HUES6 (cell line): ENCODE measurements at regions not wholly inside any gene's neighbourhood (a gene's known extent, or its start where the extent isn't known, plus 50 kb on each side); places are given as distances from the start of the nearest gene placed in this dataset.
A peak's percentile ranks its signal among the peaks of the same experiment; 100 is the strongest.

Source experiments
- H3K27ac ChIP-seq: 2 replicates; pipeline ENCODE4 v1.7.0; 2013; ENCODE audit warnings: low read depth, mild to moderate bottlenecking, low read length, inconsistent platforms
- H3K27me3 ChIP-seq: 2 replicates; pipeline ENCODE4 v1.6.1; 2013; ENCODE audit warnings: low read length; ENCODE audit not compliant: control insufficient read depth, insufficient read depth
- H3K36me3 ChIP-seq: 2 replicates; pipeline ENCODE4 v1.6.1; 2013; ENCODE audit warnings: low read length; ENCODE audit not compliant: control insufficient read depth, insufficient read depth
- H3K4me1 ChIP-seq: 2 replicates; pipeline ENCODE4 v1.6.1; 2013; ENCODE audit warnings: low read length; ENCODE audit not compliant: control insufficient read depth, insufficient read depth
- H3K4me3 ChIP-seq: 2 replicates; pipeline ENCODE4 v1.5.1; 2013; ENCODE audit warnings: low read depth, low read length
- H3K9ac ChIP-seq: one replicate; pipeline ENCODE4 v1.6.1; 2013; ENCODE audit warnings: mild to moderate bottlenecking, low read length
- H3K9me3 ChIP-seq: 2 replicates; pipeline ENCODE4 v1.6.1; 2013; ENCODE audit warnings: low read depth, low read length; ENCODE audit not compliant: control insufficient read depth, insufficient read depth

GRCh38 chr2:65541773-65542172, 109.4 kb upstream of the SPRED2 start:
- H3K9ac ChIP-seq = no peak overlapping the region

GRCh38 chr2:65539633-65540032, 107.2 kb upstream of the SPRED2 start:
- H3K27ac ChIP-seq = no peak overlapping the region

More at GRCh38 chr2:65541773-65542172, 109.4 kb upstream of the SPRED2 start:
- Histone ChIP-seq H3K9me3 (no peaks in the 10 kb centered on the region), H3K4me3 (no peak overlapping the region), H3K27ac (no peak overlapping the region), H3K36me3 (no peaks in the 10 kb centered on the region), H3K27me3 (no peaks in the 10 kb centered on the region), H3K4me1 (peaks cover 10% of the 10 kb centered on the region)

GRCh38 chr2:65537651-65538385, 105.4 kb upstream of the SPRED2 start:
- Histone ChIP-seq H3K4me1 (no peaks in the 10 kb centered on the region), H3K4me3 (no peak overlapping the region), H3K9ac (no peak overlapping the region), H3K27me3 (no peaks in the 10 kb centered on the region), H3K9me3 (no peaks in the 10 kb centered on the region), H3K36me3 (no peaks in the 10 kb centered on the region), H3K27ac (no peak overlapping the region)

More at GRCh38 chr2:65539633-65540032, 107.2 kb upstream of the SPRED2 start:
- Histone ChIP-seq H3K9ac (peak overlapping the region; percentile 15), H3K4me3 (no peak overlapping the region), H3K27me3 (no peaks in the 10 kb centered on the region), H3K4me1 (no peaks in the 10 kb centered on the region), H3K9me3 (no peaks in the 10 kb centered on the region), H3K36me3 (no peaks in the 10 kb centered on the region)

- H3K4me3 ChIP-seq = no peak overlapping the region
- H3K27me3 ChIP-seq = 0 out of 2 replicates have a peak, but pooled peaks cover 2% of the 10 kb centered on the region
- no peaks in the 10 kb centered on the region for H3K4me1 ChIP-seq
- no peak overlapping the region for H3K9ac ChIP-seq
- H3K9me3 ChIP-seq = no peaks in the 10 kb centered on the region
- no peak overlapping the region for H3K27ac ChIP-seq
- no peaks in the 10 kb centered on the region for H3K36me3 ChIP-seq
Observed at GRCh38 chr2:65536596-65536995, 104.2 kb upstream of the SPRED2 start.

GRCh38 chr2:65532937-65533336, 100.5 kb upstream of the SPRED2 start:
- no peak overlapping the region for H3K9ac ChIP-seq
- H3K4me3 ChIP-seq = no peak overlapping the region
- no peaks in the 10 kb centered on the region for H3K36me3 ChIP-seq
- no peaks in the 10 kb centered on the region for H3K4me1 ChIP-seq
- H3K9me3 ChIP-seq = no peaks in the 10 kb centered on the region
- H3K27ac ChIP-seq = no peak overlapping the region
- 0 out of 2 replicates have a peak, but pooled peaks cover 2% of the 10 kb centered on the region for H3K27me3 ChIP-seq

- no peak overlapping the region for H3K27ac ChIP-seq
Observed at GRCh38 chr2:65532326-65532725, 99.9 kb upstream of the SPRED2 start.

GRCh38 chr2:65530547-65531320, 98.3 kb upstream of the SPRED2 start:
- H3K4me3 ChIP-seq = no peak overlapping the region
- H3K36me3 ChIP-seq = no peaks in the 10 kb centered on the region
- H3K4me1 ChIP-seq = no peaks in the 10 kb centered on the region
- H3K27ac ChIP-seq = no peak overlapping the region
- 0 out of 2 replicates have a peak, but pooled peaks cover 2% of the 10 kb centered on the region for H3K27me3 ChIP-seq
- H3K9me3 ChIP-seq = no peaks in the 10 kb centered on the region
- H3K9ac ChIP-seq = no peak overlapping the region

More at GRCh38 chr2:65532326-65532725, 99.9 kb upstream of the SPRED2 start:
- Histone ChIP-seq H3K9me3 (no peaks in the 10 kb centered on the region), H3K9ac (no peak overlapping the region), H3K27me3 (0 out of 2 replicates have a peak, but pooled peaks cover 2% of the 10 kb centered on the region), H3K4me1 (no peaks in the 10 kb centered on the region), H3K4me3 (no peak overlapping the region), H3K36me3 (no peaks in the 10 kb centered on the region)

- H3K9ac ChIP-seq = no peak overlapping the region
- H3K4me3 ChIP-seq = no peak overlapping the region
- H3K27ac ChIP-seq = no peak overlapping the region
- H3K4me1 ChIP-seq = no peaks in the 10 kb centered on the region
- H3K9me3 ChIP-seq = no peaks in the 10 kb centered on the region
- no peaks in the 10 kb centered on the region for H3K36me3 ChIP-seq
- 0 out of 2 replicates have a peak, but pooled peaks cover 2% of the 10 kb centered on the region for H3K27me3 ChIP-seq
Observed at GRCh38 chr2:65529419-65529818, 97.0 kb upstream of the SPRED2 start.

- H3K27me3 ChIP-seq = 0 out of 2 replicates have a peak, but pooled peaks cover 2% of the 10 kb centered on the region
- H3K27ac ChIP-seq = no peak overlapping the region
- no peaks in the 10 kb centered on the region for H3K36me3 ChIP-seq
- no peak overlapping the region for H3K4me3 ChIP-seq
- no peaks in the 10 kb centered on the region for H3K4me1 ChIP-seq
- no peaks in the 10 kb centered on the region for H3K9me3 ChIP-seq
- H3K9ac ChIP-seq = no peak overlapping the region
Observed at GRCh38 chr2:65528241-65528574, 95.8 kb upstream of the SPRED2 start.

- Histone ChIP-seq H3K9me3 (no peaks in the 10 kb centered on the region), H3K27me3 (0 out of 2 replicates have a peak, but pooled peaks cover 2% of the 10 kb centered on the region), H3K4me3 (no peak overlapping the region), H3K9ac (no peak overlapping the region), H3K27ac (no peak overlapping the region), H3K36me3 (no peaks in the 10 kb centered on the region), H3K4me1 (no peaks in the 10 kb centered on the region)
Observed at GRCh38 chr2:65527451-65528240, 95.2 kb upstream of the SPRED2 start.
